ENCODE measurements at regions not wholly inside any gene's neighbourhood (a gene's known extent, or its start where the extent isn't known, plus 50 kb on each side); places are given as distances from the start of the nearest gene placed in this dataset.
"Not testable (repeated sequence)": the region's sequence is repeated elsewhere in the genome, so short reads cannot be mapped to it uniquely, and the experiment has no call there.

DNA sequence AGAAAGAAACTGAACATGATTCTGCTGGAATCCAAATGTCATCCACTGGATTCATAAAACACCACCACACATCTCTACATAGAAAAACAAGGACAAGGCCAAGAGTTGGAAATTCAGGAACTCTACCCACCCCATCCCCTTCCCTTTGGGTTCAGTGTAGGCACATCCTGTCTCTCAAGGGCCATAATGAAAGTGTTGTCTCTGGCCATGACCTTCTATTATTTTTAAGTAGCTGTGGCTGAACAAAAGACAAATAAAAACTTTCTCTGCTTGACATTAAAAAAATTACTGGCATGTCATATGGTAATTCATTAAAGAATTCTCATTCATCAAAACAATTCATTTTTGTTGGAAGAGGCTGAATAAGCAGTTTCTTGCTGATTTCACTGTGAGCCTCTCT, 54.9 kb upstream of the ZBTB18 start:
- no peak for DNase-seq

DNA sequence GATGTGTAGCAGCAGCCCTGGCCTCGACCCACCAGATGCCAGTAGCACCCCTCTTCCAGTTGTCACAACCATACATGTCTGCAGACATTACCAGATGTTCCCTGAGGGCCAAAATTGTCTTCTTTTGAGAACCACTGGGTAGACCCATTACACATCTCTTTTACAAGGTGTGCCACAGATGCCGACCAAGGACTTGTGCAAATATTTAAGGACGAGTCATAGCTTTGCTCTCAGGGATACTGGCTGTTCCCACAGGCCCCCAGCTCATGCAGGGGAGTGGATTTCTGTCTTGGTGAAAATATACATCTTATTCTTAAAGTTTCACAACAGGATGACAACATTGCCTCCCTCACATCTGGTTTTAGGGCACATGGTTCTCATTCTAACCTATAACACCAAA, 59.4 kb upstream of the ZBTB18 start:
- DNase-seq = no peak

- no peak for DNase-seq
These were observed 66.3 kb upstream of the ZBTB18 start for GRCh38 chr1:243984788-243985187.

DNA sequence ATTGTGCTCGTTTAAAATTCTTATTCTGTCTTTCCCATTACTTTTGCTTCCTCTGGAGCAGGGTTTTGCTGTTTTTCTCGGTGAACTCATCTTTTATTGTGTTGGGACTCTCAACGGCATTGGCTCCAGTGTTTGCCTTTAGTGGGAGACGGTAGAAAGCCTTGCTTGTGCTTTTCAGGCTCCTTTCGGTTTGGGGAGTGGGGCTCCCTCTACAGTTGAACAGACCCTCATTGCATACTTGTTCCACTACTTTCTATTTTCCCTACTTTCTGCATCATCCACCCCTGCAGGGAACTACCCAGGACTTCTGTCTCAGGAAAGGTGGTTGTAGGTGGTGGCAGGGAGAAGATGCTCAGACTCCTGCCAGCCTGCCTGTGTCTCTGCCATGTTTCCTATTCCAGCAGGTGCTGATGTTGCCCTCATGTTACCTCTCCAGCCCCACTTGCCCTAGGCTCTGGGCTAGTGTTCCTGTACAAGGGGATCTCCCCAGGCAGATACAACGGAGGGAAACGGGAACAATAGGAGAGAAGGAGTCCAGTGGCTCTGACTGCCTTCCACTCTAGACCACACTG, 68.5 kb upstream of the ZBTB18 start:
- no peak for DNase-seq

DNA sequence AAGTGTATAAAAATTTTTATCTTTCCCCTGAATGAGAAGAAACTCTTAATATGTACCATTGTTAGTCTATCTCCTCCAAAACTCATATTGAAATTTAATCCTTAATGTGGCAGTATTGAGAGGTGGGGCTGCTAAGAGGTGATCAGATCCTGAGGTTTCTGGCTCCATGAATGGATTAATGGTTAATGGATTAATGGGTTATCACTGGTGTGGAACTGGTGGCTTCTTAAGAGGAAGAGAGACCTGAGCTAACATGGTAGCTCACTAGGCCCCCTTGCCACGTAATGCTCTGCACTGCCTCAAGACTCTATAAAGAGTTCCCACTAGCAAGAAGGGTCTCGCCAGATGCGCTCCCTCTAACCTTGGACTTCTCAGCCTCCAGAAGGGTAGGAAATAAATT, 70.6 kb upstream of the ZBTB18 start:
- no peak for DNase-seq

- DNase-seq = no peak
These were observed 71.0 kb upstream of the ZBTB18 start for GRCh38 chr1:243980071-243980470.

DNA sequence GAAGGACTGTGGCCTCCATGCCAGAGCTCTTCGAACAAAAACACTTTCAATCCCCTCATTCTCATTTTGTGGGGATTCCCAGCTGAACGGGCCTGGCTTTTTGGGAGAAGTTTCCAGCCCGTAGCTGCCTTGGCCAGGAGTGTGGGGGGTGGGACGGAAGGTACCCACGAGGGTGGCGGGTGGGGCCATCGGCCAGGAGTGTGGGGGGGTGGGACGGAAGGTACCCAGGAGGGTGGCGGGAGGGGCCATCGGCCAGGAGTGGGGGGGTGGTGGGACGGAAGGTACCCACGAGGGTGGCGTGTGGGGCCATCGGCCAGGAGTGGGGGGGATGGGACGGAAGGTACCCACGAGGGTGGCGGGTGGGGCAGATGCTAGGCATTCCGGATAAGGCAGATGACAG, 71.7 kb upstream of the ZBTB18 start:
- DNase-seq = peak in 1 of 5 experiments; percentile 5

DNA sequence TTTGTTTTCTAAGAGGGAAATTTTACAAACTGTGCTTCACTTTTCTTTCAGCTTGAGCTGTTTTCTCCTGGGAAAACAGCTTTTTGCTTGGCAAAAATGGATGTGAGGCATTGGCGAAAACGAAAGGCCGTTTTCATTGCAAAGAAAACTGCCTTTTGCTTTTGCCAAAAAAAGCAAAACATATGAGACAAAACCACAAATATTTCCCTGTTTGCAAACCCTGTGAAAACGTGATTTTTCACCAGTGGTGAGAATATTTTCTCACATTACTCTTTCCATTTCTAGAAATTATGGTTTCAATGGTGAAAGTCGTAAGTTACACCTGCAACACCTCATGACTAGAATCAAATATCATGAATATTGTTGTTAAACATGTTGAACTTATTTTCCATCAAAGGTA, 74.0 kb upstream of the ZBTB18 start:
- no peak for DNase-seq

DNA sequence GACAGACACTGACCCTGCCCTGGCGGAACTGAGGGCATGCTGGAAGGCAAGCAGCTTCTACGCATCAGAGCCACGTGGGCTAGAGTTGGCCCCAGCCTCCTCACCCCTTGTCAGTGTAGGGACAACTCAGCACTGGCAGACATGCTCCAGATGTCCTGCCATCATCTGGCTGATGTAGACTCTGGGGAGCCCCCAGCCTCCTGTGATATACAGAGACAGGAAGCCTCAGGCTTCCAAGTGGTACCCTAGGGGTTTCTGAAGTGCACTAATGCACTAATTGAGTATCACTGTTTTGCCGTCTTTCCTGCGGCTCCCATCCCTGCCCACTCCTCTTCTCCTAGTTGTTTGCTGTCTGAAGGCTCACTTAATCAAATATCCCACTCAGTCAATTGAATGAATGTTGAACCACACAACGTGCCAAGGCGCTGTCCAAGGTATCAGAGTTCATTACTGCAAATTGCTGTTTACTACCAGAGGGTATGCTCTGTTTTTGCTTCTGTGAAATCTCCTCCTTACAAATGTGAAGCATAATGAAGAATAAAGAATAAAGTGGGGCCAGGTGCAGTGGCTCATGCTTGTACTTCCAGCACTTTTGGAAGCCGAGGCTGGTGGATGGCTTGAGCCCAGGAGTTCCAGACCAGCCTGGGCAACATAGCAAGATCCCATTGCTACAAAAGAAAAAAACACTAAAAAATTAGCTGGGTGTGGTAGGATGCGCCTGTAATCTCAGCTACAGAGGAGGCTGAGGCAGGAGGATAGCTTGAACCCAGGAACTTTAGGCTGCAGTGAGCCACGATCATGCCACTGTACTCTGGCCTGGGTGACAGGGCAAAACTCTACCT, 76.4 kb upstream of the ZBTB18 start:
- DNase-seq = peak in 1 of 5 experiments; percentile 10

- DNase-seq = no peak
These were observed 77.9 kb upstream of the ZBTB18 start for GRCh38 chr1:243973169-243973568.

- DNase-seq = no peak
These were observed 81.0 kb upstream of the ZBTB18 start for GRCh38 chr1:243970077-243970476.

GRCh38 chr1:243968413-243968812, 82.7 kb upstream of the ZBTB18 start:
- DNase-seq = no peak

DNA sequence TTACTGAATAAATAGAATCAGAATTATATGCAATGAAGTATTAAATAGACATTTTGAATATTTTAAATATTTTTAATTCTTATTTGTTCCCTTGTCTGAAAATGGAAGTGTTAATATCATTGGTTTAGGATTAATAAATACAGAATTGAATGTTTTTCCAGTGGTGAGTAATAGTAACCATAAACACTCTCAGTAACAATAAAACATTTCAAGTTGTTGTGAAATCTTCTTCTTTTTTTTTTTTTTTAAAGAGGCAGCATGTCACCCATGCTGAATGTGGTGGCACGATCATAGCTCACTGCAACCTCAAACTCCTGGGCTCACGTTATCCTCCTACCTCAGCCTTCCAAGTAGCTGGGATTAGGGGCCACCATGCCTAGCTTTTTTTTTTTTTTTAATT, 86.2 kb upstream of the ZBTB18 start:
- DNase-seq = no peak

- DNase-seq = no peak
These were observed 87.5 kb upstream of the ZBTB18 start for GRCh38 chr1:243963571-243963970.

GRCh38 chr1:243962541-243962940, 88.5 kb upstream of the ZBTB18 start:
- DNase-seq = no peak

GRCh38 chr1:243959998-243960397, 91.1 kb upstream of the ZBTB18 start:
- DNase-seq = no peak

- DNase-seq = no peak
These were observed 93.9 kb upstream of the ZBTB18 start for GRCh38 chr1:243957141-243957540.

DNA sequence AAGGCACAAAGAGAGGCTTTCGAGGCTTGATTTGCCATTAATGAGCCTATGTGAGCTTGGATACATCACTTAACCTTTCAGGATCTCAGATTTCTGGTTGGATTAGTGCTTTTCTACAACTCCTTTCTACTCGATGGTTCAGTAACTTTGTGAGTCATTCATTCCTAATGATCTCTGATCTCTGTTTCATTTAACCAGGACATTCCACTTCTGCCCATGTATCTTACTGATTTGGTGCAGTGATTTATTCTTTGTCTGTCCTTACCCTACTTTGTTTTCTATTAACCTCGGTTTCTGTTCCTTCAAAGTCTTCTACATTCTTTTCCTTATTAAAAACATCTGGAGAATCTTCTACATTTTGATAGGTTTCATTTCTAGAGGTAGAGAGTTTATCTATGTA, 94.6 kb upstream of the ZBTB18 start:
- DNase-seq = no peak

- DNase-seq = not testable (repeated sequence)
These were observed 99.9 kb upstream of the ZBTB18 start for GRCh38 chr1:243951207-243951606.

DNA sequence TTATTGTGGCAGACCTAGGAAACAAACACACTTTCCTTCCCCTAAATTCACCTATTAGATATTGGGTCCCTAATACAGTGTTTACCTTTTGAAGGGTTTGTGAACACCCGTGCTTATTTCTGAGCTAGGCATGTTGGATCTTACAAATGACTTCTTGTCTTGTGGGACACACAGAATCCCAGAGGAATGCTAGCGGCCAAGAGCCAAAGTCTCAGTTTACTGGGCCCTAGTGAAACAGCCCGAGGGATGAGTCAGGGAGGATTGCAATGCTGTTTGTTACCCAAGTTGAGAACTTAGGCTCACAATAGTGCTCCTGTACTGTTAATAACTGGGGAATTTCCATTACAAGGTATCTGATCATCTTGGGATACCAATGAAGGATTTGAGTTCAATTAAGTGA, 100.1 kb upstream of the AKT3 start:
- DNase-seq = no peak

DNA sequence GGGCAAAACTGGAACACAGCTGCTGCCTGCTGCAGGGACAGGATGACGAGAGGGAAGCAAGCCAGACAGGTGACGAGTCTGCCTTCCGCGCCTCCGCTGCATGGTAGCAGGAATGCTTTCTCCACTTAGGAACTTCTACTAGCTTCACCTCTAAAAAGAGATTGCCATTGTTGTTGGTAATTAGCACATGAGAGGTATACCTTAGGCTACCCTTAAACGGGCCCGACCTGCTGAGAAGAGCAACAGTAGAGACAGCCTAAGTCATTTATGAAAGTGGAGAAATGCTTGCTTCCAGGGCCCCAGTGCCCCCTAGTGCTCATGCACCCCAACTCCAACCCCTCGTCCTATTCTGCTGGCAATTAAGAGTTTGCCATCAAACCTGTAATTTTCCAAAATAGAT, 96.9 kb upstream of the AKT3 start:
- DNase-seq = peak in 2 of 5 experiments; percentile 6 to 40

DNA sequence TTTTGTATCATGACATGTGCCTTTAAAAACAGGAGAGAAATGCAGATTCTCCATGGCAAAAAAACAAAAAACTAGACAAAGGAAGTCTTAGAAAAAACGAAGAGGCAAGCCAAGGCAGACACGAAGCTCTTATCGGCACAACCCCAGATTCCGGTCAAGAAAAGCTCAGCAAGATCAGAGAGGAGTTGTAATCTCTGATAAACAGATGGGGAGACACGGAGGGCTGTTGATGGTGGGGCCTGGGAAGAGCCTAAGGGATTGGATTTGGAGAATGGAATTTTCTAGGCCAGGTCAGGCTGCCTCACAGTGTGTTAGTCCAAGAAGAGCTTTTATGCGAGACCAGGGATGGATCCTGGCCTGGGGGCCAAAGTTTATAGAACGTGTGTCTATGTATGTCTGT, 96.2 kb upstream of the AKT3 start:
- no peak for DNase-seq

DNA sequence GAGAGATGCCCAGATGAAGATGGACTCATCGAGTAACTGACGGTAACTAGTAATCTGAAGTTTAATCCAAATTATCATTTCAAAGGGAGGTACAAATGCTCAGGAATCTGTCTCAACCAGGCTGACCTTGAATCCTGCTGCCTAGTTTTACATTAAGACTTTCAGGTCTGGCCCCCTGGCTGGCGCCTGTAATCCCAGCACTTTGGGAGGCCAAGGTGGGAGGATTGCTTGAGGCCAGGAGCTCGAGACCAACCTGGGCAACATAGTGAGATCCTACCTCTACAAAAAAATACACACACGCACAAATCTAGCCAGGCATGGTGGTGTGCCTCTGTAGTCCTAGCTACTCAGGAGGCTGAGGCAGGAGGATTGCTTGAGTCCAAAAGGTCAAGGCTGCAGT, 95.7 kb upstream of the AKT3 start:
- no peak for DNase-seq

- no peak for DNase-seq
These were observed 94.6 kb upstream of the AKT3 start for GRCh38 chr1:243944429-243945160.
